A549 (cell line): ENCODE measurements at regions not wholly inside any gene's neighbourhood (a gene's known extent, or its start where the extent isn't known, plus 50 kb on each side); places are given as distances from the start of the nearest gene placed in this dataset.

Experiments used
- BHLHE40 ChIP-seq: IDR thresholded peaks from 2 replicates; pipeline ENCODE4 v1.6.1; 2012; ENCODE audit warnings: low read depth, low read length, inconsistent platforms
- CHD2 ChIP-seq: fragments of 150-350 bp; IDR thresholded peaks from 2 replicates; pipeline ENCODE4 v1.6.1; 2014; ENCODE audit warnings: low read length; ENCODE audit not compliant: partially characterized antibody
- EP300 ChIP-seq, 2 experiments: fragments of >200 bp; sonication (Bioruptor Twin); formaldehyde crosslinking; IDR thresholded peaks; 2 replicates in 1 of 2; 3 replicates in 1 of 2; pipeline ENCODE4 v1.6.1; 2016 to 2017
- NR3C1 ChIP-seq: fragments of >200 bp; sonication (Bioruptor Twin); formaldehyde crosslinking; IDR thresholded peaks from 3 replicates; pipeline ENCODE4 v1.6.1; 2017
- POLR2AphosphoS2 ChIP-seq: conservative IDR thresholded peaks from 2 replicates; pipeline ENCODE4 v1.6.1; 2012; ENCODE audit warnings: low read length, improper control_type of control experiment, inconsistent platforms
- ZC3H11A ChIP-seq: fragments of 450-650 bp; IDR thresholded peaks from 2 replicates; pipeline ENCODE4 v1.6.1; 2014; ENCODE audit warnings: antibody characterized with exemption, mild to moderate bottlenecking
- ZFP36 ChIP-seq: fragments of 450-650 bp; IDR thresholded peaks from 2 replicates; pipeline ENCODE4 v1.6.1; 2014; ENCODE audit warnings: borderline replicate concordance; ENCODE audit not compliant: partially characterized antibody
- ZSCAN20 ChIP-seq: fragments of 250-450 bp; sonication (Bioruptor Pico); IDR thresholded peaks from 2 replicates; pipeline ENCODE4 v1.8.0; 2022; ENCODE audit warnings: mild to moderate bottlenecking, moderate library complexity
- TF ChIP-seq, protein P1 (sequence below): fragments of >200 bp; sonication (Bioruptor Twin); formaldehyde crosslinking; IDR thresholded peaks from 3 replicates; pipeline ENCODE4 v1.5.1; 2016

DNA sequence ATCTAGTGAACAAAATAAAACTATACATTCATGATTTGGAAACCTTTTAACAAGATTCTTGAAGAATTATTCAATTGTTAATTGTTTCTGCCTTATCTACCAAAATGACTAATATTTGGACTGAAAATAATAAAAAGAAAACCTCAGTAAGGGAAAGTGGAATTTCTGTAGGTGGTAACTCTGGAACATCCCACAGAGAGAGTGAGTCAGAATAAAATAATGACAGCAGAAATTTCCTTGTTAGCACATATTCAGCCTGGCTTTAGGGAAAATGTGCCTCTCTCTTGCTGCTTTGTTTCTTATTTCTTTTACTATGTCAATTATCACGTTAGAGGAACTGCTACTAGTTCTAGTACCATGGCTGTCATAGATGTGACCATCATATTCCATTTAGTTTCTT, 421.5 kb upstream of the GNPDA2 start:
- TF ChIP-seq ZC3H11A, result no peak
- TF ChIP-seq, protein P1, sequence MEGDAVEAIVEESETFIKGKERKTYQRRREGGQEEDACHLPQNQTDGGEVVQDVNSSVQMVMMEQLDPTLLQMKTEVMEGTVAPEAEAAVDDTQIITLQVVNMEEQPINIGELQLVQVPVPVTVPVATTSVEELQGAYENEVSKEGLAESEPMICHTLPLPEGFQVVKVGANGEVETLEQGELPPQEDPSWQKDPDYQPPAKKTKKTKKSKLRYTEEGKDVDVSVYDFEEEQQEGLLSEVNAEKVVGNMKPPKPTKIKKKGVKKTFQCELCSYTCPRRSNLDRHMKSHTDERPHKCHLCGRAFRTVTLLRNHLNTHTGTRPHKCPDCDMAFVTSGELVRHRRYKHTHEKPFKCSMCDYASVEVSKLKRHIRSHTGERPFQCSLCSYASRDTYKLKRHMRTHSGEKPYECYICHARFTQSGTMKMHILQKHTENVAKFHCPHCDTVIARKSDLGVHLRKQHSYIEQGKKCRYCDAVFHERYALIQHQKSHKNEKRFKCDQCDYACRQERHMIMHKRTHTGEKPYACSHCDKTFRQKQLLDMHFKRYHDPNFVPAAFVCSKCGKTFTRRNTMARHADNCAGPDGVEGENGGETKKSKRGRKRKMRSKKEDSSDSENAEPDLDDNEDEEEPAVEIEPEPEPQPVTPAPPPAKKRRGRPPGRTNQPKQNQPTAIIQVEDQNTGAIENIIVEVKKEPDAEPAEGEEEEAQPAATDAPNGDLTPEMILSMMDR, result no peak
- TF ChIP-seq CHD2, result no peak
- no peak for TF ChIP-seq ZSCAN20 (CRISPR knock-in tag)
- TF ChIP-seq EP300 (IDR thresholded peaks at IDR 0.05), result no peak
- no peak for TF ChIP-seq BHLHE40
- TF ChIP-seq POLR2AphosphoS2, result no peak
- TF ChIP-seq ZFP36, result no peak
- TF ChIP-seq NR3C1, result no peak
